HCT116 (cell line): ENCODE measurements at regions not wholly inside any gene's neighbourhood (a gene's known extent, or its start where the extent isn't known, plus 50 kb on each side); places are given as distances from the start of the nearest gene placed in this dataset.

Experiments used
- ATAC-seq: fragments of 200-7000 bp; cut with Tn5 transposase; 2 replicates; pipeline ENCODE4 v1.9.1; 2020; ENCODE audit warnings: mild to moderate bottlenecking, moderate library complexity
- BruUV-seq: library from RNA; stranded (reverse); fragments of 400-500 nt; replicated peaks from 2 replicates; lab custom pipeline; 2021; lab: Mats Ljungman, UMichigan
- CTCF ChIA-PET: fragments of 300-600 bp; sonication (Branson Sonifier 250); formaldehyde crosslinking; loops from one replicate; lab custom pipeline; 2021; ENCODE audit warnings: antibody characterized with exemption; lab: Charles Lee
- POLR2A ChIA-PET: fragments of 300-600, 350-600 bp; sonication (Branson Sonifier 250); formaldehyde crosslinking; loops from one replicate; lab custom pipeline; 2021; ENCODE audit warnings: antibody characterized with exemption; lab: Charles Lee
- RAD21 ChIA-PET, 2 experiments: fragments of 300-600 bp; sonication (Branson Sonifier 250); formaldehyde crosslinking; loops; one replicate each; lab custom pipeline; 2023; ENCODE audit warnings: low total read pairs in 2 of 2; ENCODE audit not compliant: uncharacterized antibody in 2 of 2, unreplicated experiment in 2 of 2, low non-redundant PET in 1 of 2; lab: Charles Lee
- DNase-seq: peaks from one replicate; pipeline ENCODE4 v3.0.0-alpha.2; 2010; ENCODE audit warnings: low read depth, low spot score
- H2AFZ ChIP-seq: fragments of 200-600 bp; shearing (Covaris generic), sonication (generic); 2 replicates; pipeline ENCODE4 v1.6.1; 2017; ENCODE audit warnings: low read depth, mixed run types, mixed read lengths, antibody characterized with exemption, low read length; ENCODE audit not compliant: poor library complexity, severe bottlenecking
- H3K27ac ChIP-seq: 2 replicates; pipeline ENCODE4 v1.5.1; 2012; ENCODE audit warnings: low read depth, low read length
- H3K27me3 ChIP-seq: fragments of 200-600 bp; sonication (generic); 2 replicates; pipeline ENCODE4 v1.6.1; 2016; ENCODE audit warnings: mixed run types, low read length, mixed read lengths; ENCODE audit not compliant: insufficient read depth
- H3K36me3 ChIP-seq, 2 experiments: fragments of 200-500 bp in 1 of 2; fragments of 200-600 bp in 1 of 2; sonication (Bioruptor generic) in 1 of 2; sonication (generic) in 1 of 2; 2 replicates each; pipeline versions ENCODE4 v1.5.1 to v1.6.1; 2014 to 2016; ENCODE audit warnings: low read length in 2 of 2, inconsistent platforms in 1 of 2, mixed read lengths in 1 of 2, mixed run types in 1 of 2; ENCODE audit not compliant: insufficient read depth in 2 of 2, control insufficient read depth in 1 of 2
- H3K4me1 ChIP-seq, 2 experiments: fragments of 200-600 bp in 1 of 2; sonication (generic) in 1 of 2; 2 replicates each; pipeline versions ENCODE4 v1.5.1 to v1.6.1; 2012 to 2017; ENCODE audit warnings: low read length in 2 of 2, inconsistent platforms in 1 of 2, mild to moderate bottlenecking in 1 of 2, mixed read lengths in 1 of 2, mixed run types in 1 of 2, moderate library complexity in 1 of 2; ENCODE audit not compliant: insufficient read depth in 2 of 2, control insufficient read depth in 1 of 2
- H3K4me2 ChIP-seq: fragments of 200-600 bp; sonication (generic); 2 replicates; pipeline ENCODE4 v1.6.1; 2017; ENCODE audit warnings: mixed run types, low read length, mixed read lengths
- H3K4me3 ChIP-seq, 2 experiments: fragments of 200-600 bp in 1 of 2; sonication (generic) in 1 of 2; replicated peaks in 1 of 2; 2 replicates each; pipeline ENCODE4 v1.5.1; 2011 to 2016; ENCODE audit warnings: low read length in 2 of 2, control low read depth in 1 of 2, low read depth in 1 of 2, mild to moderate bottlenecking in 1 of 2, mixed read lengths in 1 of 2, mixed run types in 1 of 2
- H3K79me2 ChIP-seq: fragments of 200-600 bp; sonication (generic); 2 replicates; pipeline ENCODE4 v1.6.1; 2017; ENCODE audit warnings: mild to moderate bottlenecking, mixed run types, low read length, moderate library complexity, mixed read lengths; ENCODE audit not compliant: insufficient read depth
- H3K9ac ChIP-seq: fragments of 200-600 bp; sonication (generic); 2 replicates; pipeline ENCODE4 v1.6.1; 2016; ENCODE audit warnings: low read length, mixed read lengths
- H3K9me2 ChIP-seq: fragments of 200-600 bp; sonication (generic), shearing (Covaris generic); 2 replicates; pipeline ENCODE4 v1.6.1; 2017; ENCODE audit warnings: mixed run types, mild to moderate bottlenecking, moderate library complexity; ENCODE audit not compliant: insufficient read depth
- H3K9me3 ChIP-seq, 2 experiments: fragments of 200-500 bp in 1 of 2; fragments of 200-600 bp in 1 of 2; sonication (Bioruptor generic) in 1 of 2; sonication (generic) in 1 of 2; 2 replicates each; pipeline ENCODE4 v1.6.1; 2014 to 2017; ENCODE audit warnings: low read length in 2 of 2, mixed read lengths in 2 of 2, inconsistent platforms in 1 of 2, low read depth in 1 of 2, mild to moderate bottlenecking in 1 of 2, mixed run types in 1 of 2, moderate library complexity in 1 of 2; ENCODE audit not compliant: control insufficient read depth in 1 of 2, insufficient read depth in 1 of 2
- H4K20me1 ChIP-seq: fragments of 200-600 bp; sonication (generic), shearing (Covaris generic); 2 replicates; pipeline ENCODE4 v1.6.1; 2017; ENCODE audit warnings: mixed run types, mild to moderate bottlenecking, moderate library complexity; ENCODE audit not compliant: insufficient read depth
- CBX3 ChIP-seq: IDR thresholded peaks from 2 replicates; pipeline ENCODE4 v1.6.1; 2012; ENCODE audit warnings: low read depth
- CTCF ChIP-seq, 3 experiments: fragments of 200-600 bp in 1 of 3; sonication (generic) in 1 of 3; IDR thresholded peaks in 2 of 3; conservative IDR thresholded peaks in 1 of 3; 2 replicates each; pipeline ENCODE4 v1.5.1; 2012 to 2017; ENCODE audit warnings: low read depth in 2 of 3, low read length in 2 of 3, antibody characterized with exemption in 1 of 3, borderline replicate concordance in 1 of 3, control low read depth in 1 of 3, mild to moderate bottlenecking in 1 of 3, mixed read lengths in 1 of 3, mixed run types in 1 of 3, moderate library complexity in 1 of 3; ENCODE audit not compliant: insufficient read depth in 1 of 3
- ELF1 ChIP-seq: IDR thresholded peaks from 2 replicates; pipeline ENCODE4 v1.6.1; 2012; ENCODE audit warnings: low read depth, borderline replicate concordance
- FOSL1 ChIP-seq: IDR thresholded peaks from 2 replicates; pipeline ENCODE4 v1.6.1; 2012; ENCODE audit warnings: low read depth
- JUND ChIP-seq: IDR thresholded peaks from 2 replicates; pipeline ENCODE4 v1.6.1; 2012
- SIN3A ChIP-seq: IDR thresholded peaks from 2 replicates; pipeline ENCODE4 v1.6.1; 2012; ENCODE audit warnings: low read depth
- YY1 ChIP-seq: IDR thresholded peaks from 2 replicates; pipeline ENCODE4 v1.6.1; 2011; ENCODE audit warnings: low read length, low read depth, moderate library complexity, mild to moderate bottlenecking; ENCODE audit not compliant: insufficient replicate concordance; ENCODE audit errors: extremely low read depth
- ZFX ChIP-seq: fragments of 450-650 bp; IDR thresholded peaks from 2 replicates; pipeline ENCODE4 v1.6.1; 2017
- intact Hi-C: fragments of 100-400 bp; cut with micrococcal nuclease; formaldehyde crosslinking; loops from 2 replicates; pipeline ENCODE4 v1.10.0; 2022

- no peaks in the 10 kb centered on the region for H3K36me3 ChIP-seq
- peaks cover 13% of the 10 kb centered on the region; the same call in 1 of the 2 replicates for H3K27me3 ChIP-seq
- DNase-seq: no peak
- no peak overlapping the region for H2AFZ ChIP-seq
- no peak for ATAC-seq
- no peak overlapping the region for H3K27ac ChIP-seq
- BruUV-seq: no TSS peak
- H3K79me2 ChIP-seq: no peaks in the 10 kb centered on the region
- TF ChIP-seq CBX3 (no peak), FOSL1 (no peak), YY1 (no peak), ELF1 (no peak), JUND (no peak), ZFX (no peak), CTCF (IDR thresholded peaks at IDR 0.05 in 2 of 3, conservative IDR thresholded peaks at IDR 0.05 in 1 of 3; ENCODE audit: borderline replicate concordance in 1 of 3, insufficient read depth in 1 of 3, low read depth in 2 of 3, low read length in 2 of 3) (no peak), SIN3A (no peak)
- no peak overlapping the region for H3K4me2 ChIP-seq
- H4K20me1 ChIP-seq: no peaks in the 10 kb centered on the region
- ChIA-PET RAD21 (no interaction called here), CTCF (no interaction called here), POLR2A (no interaction called here)
- H3K9me3 ChIP-seq: no peaks in the 10 kb centered on the region
- H3K9me2 ChIP-seq: no peaks in the 10 kb centered on the region
- no peaks in the 10 kb centered on the region for H3K4me1 ChIP-seq
- H3K4me3 ChIP-seq: no peak overlapping the region
- no peak overlapping the region for H3K9ac ChIP-seq
- intact Hi-C loops: no loop called here
Measured at GRCh38 chr14:66078006-66078405, 408.2 kb upstream of the CCDC196 start.
